MM.1S (cell line): ENCODE measurements at regions not wholly inside any gene's neighbourhood (a gene's known extent, or its start where the extent isn't known, plus 50 kb on each side); places are given as distances from the start of the nearest gene placed in this dataset.

Experiments
- DNase-seq: peaks from one replicate; pipeline ENCODE4 v3.0.0-alpha.2; 2015
- H2AFZ ChIP-seq: fragments of 300-600 bp; sonication (generic); 2 replicates; pipeline ENCODE4 v1.6.0; 2016; ENCODE audit warnings: antibody characterized with exemption, low read length
- H3F3A ChIP-seq: fragments of 300-600 bp; sonication (generic); 2 replicates; pipeline ENCODE4 v1.6.1; 2016; ENCODE audit warnings: mild to moderate bottlenecking, antibody characterized with exemption, low read length, moderate library complexity, mixed read lengths; ENCODE audit not compliant: insufficient read depth
- H3K27ac ChIP-seq: fragments of 300-600 bp; sonication (generic); 2 replicates; pipeline ENCODE4 v1.5.1; 2016; ENCODE audit warnings: mild to moderate bottlenecking, low read length
- H3K27me3 ChIP-seq: fragments of 300-600 bp; sonication (generic); replicated peaks from 2 replicates; pipeline ENCODE4 v1.6.0; 2016; ENCODE audit warnings: low read length; ENCODE audit not compliant: insufficient read depth
- H3K36me3 ChIP-seq: fragments of 300-600 bp; sonication (generic); replicated peaks from 2 replicates; pipeline ENCODE4 v1.6.1; 2016; ENCODE audit warnings: mild to moderate bottlenecking, low read length, mixed read lengths; ENCODE audit not compliant: insufficient read depth
- H3K4me1 ChIP-seq: fragments of 300-600 bp; sonication (generic); 2 replicates; pipeline ENCODE4 v1.6.1; 2016; ENCODE audit warnings: low read length, mixed read lengths
- H3K4me2 ChIP-seq: fragments of 300-600 bp; sonication (generic); 2 replicates; pipeline ENCODE4 v1.6.0; 2016; ENCODE audit warnings: low read depth, low read length
- H3K4me3 ChIP-seq: fragments of 300-600 bp; sonication (generic); 2 replicates; pipeline ENCODE4 v1.5.1; 2016; ENCODE audit warnings: low read length, mixed read lengths
- H3K79me2 ChIP-seq: fragments of 300-600 bp; sonication (generic); 2 replicates; pipeline ENCODE4 v1.6.1; 2016; ENCODE audit warnings: mixed run types, low read length, mixed read lengths
- H3K9ac ChIP-seq: fragments of 300-600 bp; sonication (generic); 2 replicates; pipeline ENCODE4 v1.6.1; 2016; ENCODE audit warnings: low read length, mixed read lengths
- H3K9me2 ChIP-seq: fragments of 300-600 bp; sonication (generic); replicated peaks from 2 replicates; pipeline ENCODE4 v1.6.1; 2016; ENCODE audit warnings: mild to moderate bottlenecking, low read length, mixed read lengths; ENCODE audit not compliant: insufficient read depth
- H3K9me3 ChIP-seq: fragments of 300-600 bp; sonication (generic); replicated peaks from 2 replicates; pipeline ENCODE4 v1.6.1; 2016; ENCODE audit warnings: mild to moderate bottlenecking, low read length, mixed read lengths; ENCODE audit not compliant: insufficient read depth
- H4K20me1 ChIP-seq: fragments of 300-600 bp; sonication (generic); 2 replicates; pipeline ENCODE4 v1.6.1; 2016; ENCODE audit warnings: mild to moderate bottlenecking, low read length, moderate library complexity, mixed read lengths; ENCODE audit not compliant: insufficient read depth
- EZH2 ChIP-seq: fragments of 300-600 bp; sonication (generic); optimal IDR thresholded peaks from 2 replicates; pipeline ENCODE3; 2017; ENCODE audit warnings: low read depth, mild to moderate bottlenecking, antibody characterized with exemption, low read length, mixed read lengths
- EZH2phosphoT487 ChIP-seq: fragments of 300-600 bp; sonication (generic); IDR thresholded peaks from 2 replicates; pipeline ENCODE4 v1.6.1; 2018; ENCODE audit warnings: antibody characterized with exemption, low read length
- TF ChIP-seq, protein P1 (sequence below): fragments of 300-600 bp; sonication (generic); IDR thresholded peaks from 2 replicates; pipeline ENCODE4 v1.5.1; 2016; ENCODE audit warnings: antibody characterized with exemption, low read length, mixed read lengths

DNA sequence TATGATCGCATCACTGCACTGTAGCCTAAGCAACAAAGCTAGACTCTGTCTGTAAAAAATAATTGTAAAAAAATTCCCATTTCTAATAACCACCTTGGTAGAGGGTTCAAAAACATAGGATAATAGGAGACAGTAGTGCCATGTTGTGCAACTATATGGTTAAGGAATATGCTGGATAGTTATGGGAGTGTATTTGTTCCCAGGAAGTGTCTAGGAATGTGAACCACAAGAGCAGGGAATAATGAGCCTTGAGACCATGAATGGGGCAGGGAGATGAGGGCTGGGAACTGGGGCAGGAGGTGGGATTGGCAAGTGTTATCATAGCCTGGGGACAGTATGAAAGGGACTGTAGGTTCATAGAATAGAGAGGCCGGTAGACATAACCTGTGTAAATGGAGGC lies 50.4 kb downstream of the RUSC2 start:
- Histone ChIP-seq H3K4me1 (no peaks in the 10 kb centered on the region), H3K27me3 (no peaks in the 10 kb centered on the region), H3K4me2 (no peak overlapping the region), H3F3A (no peaks in the 10 kb centered on the region), H3K36me3 (no peaks in the 10 kb centered on the region), H2AFZ (no peak overlapping the region), H3K27ac (no peak overlapping the region), H3K9me2 (no peaks in the 10 kb centered on the region), H3K79me2 (no peaks in the 10 kb centered on the region), H4K20me1 (no peaks in the 10 kb centered on the region), H3K9ac (no peak overlapping the region), H3K9me3 (no peaks in the 10 kb centered on the region), H3K4me3 (no peak overlapping the region)
- TF ChIP-seq EZH2 (no peak), EZH2phosphoT487 (no peak)
- TF ChIP-seq, protein P1, sequence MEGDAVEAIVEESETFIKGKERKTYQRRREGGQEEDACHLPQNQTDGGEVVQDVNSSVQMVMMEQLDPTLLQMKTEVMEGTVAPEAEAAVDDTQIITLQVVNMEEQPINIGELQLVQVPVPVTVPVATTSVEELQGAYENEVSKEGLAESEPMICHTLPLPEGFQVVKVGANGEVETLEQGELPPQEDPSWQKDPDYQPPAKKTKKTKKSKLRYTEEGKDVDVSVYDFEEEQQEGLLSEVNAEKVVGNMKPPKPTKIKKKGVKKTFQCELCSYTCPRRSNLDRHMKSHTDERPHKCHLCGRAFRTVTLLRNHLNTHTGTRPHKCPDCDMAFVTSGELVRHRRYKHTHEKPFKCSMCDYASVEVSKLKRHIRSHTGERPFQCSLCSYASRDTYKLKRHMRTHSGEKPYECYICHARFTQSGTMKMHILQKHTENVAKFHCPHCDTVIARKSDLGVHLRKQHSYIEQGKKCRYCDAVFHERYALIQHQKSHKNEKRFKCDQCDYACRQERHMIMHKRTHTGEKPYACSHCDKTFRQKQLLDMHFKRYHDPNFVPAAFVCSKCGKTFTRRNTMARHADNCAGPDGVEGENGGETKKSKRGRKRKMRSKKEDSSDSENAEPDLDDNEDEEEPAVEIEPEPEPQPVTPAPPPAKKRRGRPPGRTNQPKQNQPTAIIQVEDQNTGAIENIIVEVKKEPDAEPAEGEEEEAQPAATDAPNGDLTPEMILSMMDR, result no peak
- DNase-seq, result no peak

DNA sequence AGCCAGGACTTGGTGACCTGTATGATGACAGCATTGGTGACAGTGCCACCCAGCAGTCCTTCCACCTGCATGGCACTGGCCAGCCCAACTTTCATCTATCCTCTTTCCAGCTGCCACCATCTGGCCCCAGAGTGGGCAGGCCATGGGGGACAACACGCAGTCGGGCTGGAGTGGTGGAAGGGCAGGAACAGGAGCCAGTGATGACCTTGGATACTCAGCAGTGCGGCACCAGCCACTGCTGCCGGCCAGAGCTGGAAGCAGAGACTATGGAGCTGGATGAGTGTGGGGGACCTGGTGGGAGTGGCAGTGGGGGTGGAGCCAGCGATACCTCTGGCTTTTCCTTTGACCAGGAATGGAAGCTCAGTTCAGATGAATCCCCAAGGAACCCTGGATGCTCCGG lies 56.9 kb downstream of the RUSC2 start:
- no peak overlapping the region for H3K27ac ChIP-seq
- H4K20me1 ChIP-seq, result no peaks in the 10 kb centered on the region
- no peaks in the 10 kb centered on the region for H3K9me3 ChIP-seq
- H3F3A ChIP-seq, result no peaks in the 10 kb centered on the region
- no peak for DNase-seq
- no peak overlapping the region for H3K9ac ChIP-seq
- no peaks in the 10 kb centered on the region for H3K79me2 ChIP-seq
- no peaks in the 10 kb centered on the region for H3K27me3 ChIP-seq
- no peaks in the 10 kb centered on the region for H3K4me1 ChIP-seq
- H3K4me3 ChIP-seq, result no peak overlapping the region
- TF ChIP-seq EZH2, result no peak
- TF ChIP-seq, protein P1, result no peak
- no peak for TF ChIP-seq EZH2phosphoT487
- no peaks in the 10 kb centered on the region for H3K36me3 ChIP-seq
- no peak overlapping the region for H2AFZ ChIP-seq
- no peak overlapping the region for H3K4me2 ChIP-seq
- no peaks in the 10 kb centered on the region for H3K9me2 ChIP-seq

DNA sequence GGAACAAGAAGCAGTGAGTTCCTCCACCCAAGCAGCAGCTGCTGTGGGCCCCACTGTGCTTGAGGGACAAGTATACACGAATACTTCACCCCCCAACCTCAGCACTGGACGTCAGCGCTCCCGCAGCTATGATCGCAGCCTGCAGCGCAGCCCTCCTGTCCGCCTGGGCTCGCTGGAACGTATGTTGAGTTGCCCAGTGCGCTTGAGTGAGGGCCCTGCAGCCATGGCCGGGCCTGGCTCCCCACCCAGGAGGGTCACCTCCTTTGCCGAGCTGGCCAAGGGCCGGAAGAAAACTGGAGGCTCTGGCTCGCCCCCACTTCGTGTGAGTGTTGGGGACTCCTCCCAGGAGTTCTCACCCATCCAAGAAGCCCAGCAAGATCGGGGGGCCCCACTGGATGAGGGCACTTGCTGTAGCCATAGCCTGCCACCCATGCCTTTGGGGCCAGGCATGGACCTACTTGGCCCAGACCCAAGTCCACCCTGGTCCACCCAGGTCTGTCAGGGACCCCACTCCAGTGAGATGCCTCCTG lies 57.1 kb upstream of the TESK1 start:
- DNase-seq, result no peak
- Histone ChIP-seq H3K4me3 (no peak overlapping the region), H3K9me3 (no peaks in the 10 kb centered on the region), H2AFZ (no peak overlapping the region), H3K27me3 (no peaks in the 10 kb centered on the region), H3K4me1 (no peaks in the 10 kb centered on the region), H4K20me1 (no peaks in the 10 kb centered on the region), H3K27ac (no peak overlapping the region), H3F3A (no peaks in the 10 kb centered on the region), H3K9ac (no peak overlapping the region), H3K79me2 (no peaks in the 10 kb centered on the region), H3K9me2 (no peaks in the 10 kb centered on the region), H3K4me2 (no peak overlapping the region), H3K36me3 (no peaks in the 10 kb centered on the region)
- TF ChIP-seq EZH2, result no peak
- TF ChIP-seq, protein P1, result no peak
- no peak for TF ChIP-seq EZH2phosphoT487
